Stomach (tissue), 4 donors: ENCODE measurements at regions not wholly inside any gene's neighbourhood (a gene's known extent, or its start where the extent isn't known, plus 50 kb on each side); places are given as distances from the start of the nearest gene placed in this dataset.
"Not testable (repeated sequence)": the region's sequence is repeated elsewhere in the genome, so short reads cannot be mapped to it uniquely, and the experiment has no call there.

ENCODE experiments used
- POLR2A ChIP-seq, 4 donors: fragments of 450-650 bp; IDR thresholded peaks; one replicate each; pipeline ENCODE4 v1.6.1; 2016; ENCODE audit warnings: antibody characterized with exemption in 4 of 4, control low read depth in 2 of 4, mild to moderate bottlenecking in 1 of 4, moderate library complexity in 1 of 4
- POLR2AphosphoS5 ChIP-seq, 3 donors: sonication (generic); formaldehyde crosslinking; IDR thresholded peaks; one replicate each; pipeline ENCODE4 v1.6.1; 2016; ENCODE audit warnings: antibody characterized with exemption in 3 of 3
- TF ChIP-seq, protein P1 (sequence below), 7 experiments: fragments of 450-650 bp in 4 of 7; fragments of 200-600 bp in 3 of 7; sonication (generic) in 3 of 7; IDR thresholded peaks; one replicate each; pipeline ENCODE4 v1.5.1; 2016 to 2019; ENCODE audit warnings: antibody characterized with exemption in 7 of 7, control low read depth in 2 of 7, mild to moderate bottlenecking in 1 of 7

- TF ChIP-seq, protein P1, sequence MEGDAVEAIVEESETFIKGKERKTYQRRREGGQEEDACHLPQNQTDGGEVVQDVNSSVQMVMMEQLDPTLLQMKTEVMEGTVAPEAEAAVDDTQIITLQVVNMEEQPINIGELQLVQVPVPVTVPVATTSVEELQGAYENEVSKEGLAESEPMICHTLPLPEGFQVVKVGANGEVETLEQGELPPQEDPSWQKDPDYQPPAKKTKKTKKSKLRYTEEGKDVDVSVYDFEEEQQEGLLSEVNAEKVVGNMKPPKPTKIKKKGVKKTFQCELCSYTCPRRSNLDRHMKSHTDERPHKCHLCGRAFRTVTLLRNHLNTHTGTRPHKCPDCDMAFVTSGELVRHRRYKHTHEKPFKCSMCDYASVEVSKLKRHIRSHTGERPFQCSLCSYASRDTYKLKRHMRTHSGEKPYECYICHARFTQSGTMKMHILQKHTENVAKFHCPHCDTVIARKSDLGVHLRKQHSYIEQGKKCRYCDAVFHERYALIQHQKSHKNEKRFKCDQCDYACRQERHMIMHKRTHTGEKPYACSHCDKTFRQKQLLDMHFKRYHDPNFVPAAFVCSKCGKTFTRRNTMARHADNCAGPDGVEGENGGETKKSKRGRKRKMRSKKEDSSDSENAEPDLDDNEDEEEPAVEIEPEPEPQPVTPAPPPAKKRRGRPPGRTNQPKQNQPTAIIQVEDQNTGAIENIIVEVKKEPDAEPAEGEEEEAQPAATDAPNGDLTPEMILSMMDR (IDR thresholded peaks at IDR 0.05), result not testable (repeated sequence)
- TF ChIP-seq POLR2AphosphoS5, POLR2A (IDR thresholded peaks at IDR 0.05): not testable (repeated sequence)
These were observed 238.3 kb upstream of the NPAP1 start for GRCh38 chr15:24437270-24437669.
